Endothelial cell (in vitro differentiated cells): ENCODE measurements at regions not wholly inside any gene's neighbourhood (a gene's known extent, or its start where the extent isn't known, plus 50 kb on each side); places are given as distances from the start of the nearest gene placed in this dataset.

Experiments used
- DNase-seq: peaks from one replicate; pipeline ENCODE4 v3.0.0; 2021; ENCODE audit warnings: low spot score
- H3K27ac Mint-ChIP-seq: one replicate; pipeline ENCODE4 v1.8.0; 2021; ENCODE audit warnings: mixed read lengths, inconsistent platforms; ENCODE audit not compliant: unreplicated experiment
- H3K27me3 Mint-ChIP-seq: one replicate; pipeline ENCODE4 v1.8.0; 2021; ENCODE audit warnings: mild to moderate bottlenecking, moderate library complexity, mixed read lengths, inconsistent platforms; ENCODE audit not compliant: unreplicated experiment
- H3K36me3 Mint-ChIP-seq: one replicate; pipeline ENCODE4 v1.8.0; 2021; ENCODE audit warnings: mild to moderate bottlenecking, low read depth, mixed read lengths, inconsistent platforms; ENCODE audit not compliant: unreplicated experiment
- H3K4me1 Mint-ChIP-seq: one replicate; pipeline ENCODE4 v1.8.0; 2021; ENCODE audit warnings: mild to moderate bottlenecking, mixed read lengths, inconsistent platforms; ENCODE audit not compliant: unreplicated experiment
- H3K4me3 Mint-ChIP-seq: one replicate; pipeline ENCODE4 v1.8.0; 2021; ENCODE audit warnings: mild to moderate bottlenecking, mixed read lengths, inconsistent platforms; ENCODE audit not compliant: unreplicated experiment
- H3K9me3 Mint-ChIP-seq: one replicate; pipeline ENCODE4 v1.8.0; 2021; ENCODE audit warnings: mixed read lengths, inconsistent platforms; ENCODE audit not compliant: unreplicated experiment
- CTCF ChIP-seq: fragments of 200-600 bp; sonication (generic); IDR thresholded peaks from one replicate; pipeline ENCODE4 v1.5.0; 2021; ENCODE audit warnings: antibody characterized with exemption; ENCODE audit not compliant: unreplicated experiment

DNA sequence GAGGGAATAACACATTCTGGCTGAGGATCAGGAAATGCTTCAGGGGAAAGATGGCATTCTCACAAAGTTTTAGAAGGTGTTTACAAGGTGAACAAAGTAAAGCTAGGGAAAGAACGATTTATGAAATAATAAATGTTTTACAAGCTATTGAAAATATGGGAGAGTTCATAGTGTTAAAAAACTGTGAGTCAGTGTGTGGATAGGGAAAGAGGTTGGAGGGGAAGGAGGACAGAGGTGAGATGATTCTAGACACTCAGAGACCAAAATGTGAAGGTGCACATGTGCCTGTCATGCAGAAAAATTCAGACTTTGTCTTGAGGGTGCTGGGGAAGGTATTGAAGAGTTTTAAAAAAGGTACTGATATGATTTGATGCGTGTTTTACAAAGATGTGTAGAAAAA, 476.1 kb downstream of the TDRD3 start:
- no peaks in the 10 kb centered on the region for H3K4me1 Mint-ChIP-seq
- no peaks in the 10 kb centered on the region for H3K27me3 Mint-ChIP-seq
- TF ChIP-seq CTCF: no peak
- no peak for DNase-seq
- no peak overlapping the region for H3K27ac Mint-ChIP-seq
- no peaks in the 10 kb centered on the region for H3K36me3 Mint-ChIP-seq
- peaks cover 5% of the 10 kb centered on the region for H3K9me3 Mint-ChIP-seq
- H3K4me3 Mint-ChIP-seq: no peak overlapping the region

GRCh38 chr13:60869941-60870613, 473.1 kb downstream of the TDRD3 start:
- Mint-ChIP-seq H3K36me3 (no peaks in the 10 kb centered on the region), H3K27ac (no peak overlapping the region), H3K27me3 (peaks cover 2% of the 10 kb centered on the region), H3K9me3 (peaks cover 5% of the 10 kb centered on the region), H3K4me1 (no peaks in the 10 kb centered on the region), H3K4me3 (no peak overlapping the region)
- no peak for TF ChIP-seq CTCF
- no peak for DNase-seq

GRCh38 chr13:60869225-60869624, 472.2 kb downstream of the TDRD3 start:
- no peak for TF ChIP-seq CTCF
- H3K9me3 Mint-ChIP-seq: peaks cover 5% of the 10 kb centered on the region
- H3K36me3 Mint-ChIP-seq: no peaks in the 10 kb centered on the region
- H3K4me3 Mint-ChIP-seq: no peak overlapping the region
- DNase-seq: no peak
- H3K27me3 Mint-ChIP-seq: peaks cover 2% of the 10 kb centered on the region
- no peak overlapping the region for H3K27ac Mint-ChIP-seq
- no peaks in the 10 kb centered on the region for H3K4me1 Mint-ChIP-seq

DNA sequence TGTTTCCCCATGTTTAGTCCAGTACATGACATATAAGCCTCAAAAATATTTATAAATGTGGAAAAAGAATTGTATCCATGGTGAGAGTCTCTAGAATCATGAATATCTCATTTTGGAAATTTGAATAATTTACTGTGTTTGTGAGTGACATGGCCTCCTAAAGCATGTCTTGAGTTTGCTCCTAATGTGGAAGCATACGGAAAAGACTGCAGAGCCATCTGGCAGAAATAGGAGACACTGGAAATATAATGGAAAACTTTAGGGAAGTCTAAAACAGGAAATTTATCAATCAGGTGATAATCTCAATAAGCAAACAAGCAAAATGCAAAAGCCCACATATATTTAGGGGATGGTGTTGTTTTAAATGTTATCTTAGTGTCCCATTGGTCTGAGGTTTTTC, 465.0 kb downstream of the TDRD3 start:
- no peak for TF ChIP-seq CTCF
- Mint-ChIP-seq H3K27me3 (peaks cover 2% of the 10 kb centered on the region), H3K4me1 (no peaks in the 10 kb centered on the region), H3K4me3 (no peak overlapping the region), H3K27ac (no peak overlapping the region), H3K9me3 (no peaks in the 10 kb centered on the region), H3K36me3 (no peaks in the 10 kb centered on the region)
- DNase-seq: no peak

DNA sequence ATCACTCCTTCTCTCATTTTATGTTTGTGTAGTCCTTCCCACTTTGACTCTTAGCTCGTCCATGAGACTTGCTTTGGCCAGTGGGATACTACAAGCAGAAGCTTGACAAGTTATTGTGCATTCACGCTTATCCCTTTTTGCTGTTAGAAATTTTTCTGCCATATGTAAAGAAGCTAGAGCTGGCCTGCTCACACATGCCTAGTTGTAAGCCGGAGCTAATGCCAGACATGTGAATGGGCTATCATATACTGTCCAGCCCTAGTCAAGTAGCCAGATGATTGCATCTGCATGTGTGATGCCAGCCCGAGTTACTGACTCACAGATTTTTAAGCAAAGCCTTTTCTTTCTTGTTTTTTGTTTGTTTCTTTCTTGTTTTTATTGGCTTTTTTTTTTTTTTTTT, 460.7 kb downstream of the TDRD3 start:
- no peak overlapping the region for H3K4me3 Mint-ChIP-seq
- DNase-seq: no peak
- peaks cover 6% of the 10 kb centered on the region for H3K9me3 Mint-ChIP-seq
- no peak for TF ChIP-seq CTCF
- H3K27me3 Mint-ChIP-seq: no peaks in the 10 kb centered on the region
- peaks cover 5% of the 10 kb centered on the region for H3K36me3 Mint-ChIP-seq
- no peak overlapping the region for H3K27ac Mint-ChIP-seq
- no peaks in the 10 kb centered on the region for H3K4me1 Mint-ChIP-seq
